GM12878 (cell line): ENCODE measurements at regions not wholly inside any gene's neighbourhood (a gene's known extent, or its start where the extent isn't known, plus 50 kb on each side); places are given as distances from the start of the nearest gene placed in this dataset.
A peak's percentile ranks its signal among the peaks of the same experiment; 100 is the strongest.

Source experiments
- ATAC-seq: fragments of 200-7000 bp; cut with Tn5 transposase; 3 replicates; pipeline ENCODE4 v1.9.1; 2020; ENCODE audit warnings: mild to moderate bottlenecking, moderate library complexity
- BruUV-seq: library from RNA; stranded (reverse); fragments of 400-500 nt; replicated peaks from 2 replicates; lab custom pipeline; 2021; lab: Mats Ljungman, UMichigan
- CTCF ChIA-PET: fragments of 300-600 bp; sonication (Branson Sonifier 250); formaldehyde crosslinking; extraction: SDS; loops from one replicate; lab custom pipeline; 2021; ENCODE audit warnings: inconsistent platforms; lab: Yijun Ruan, JAX
- POLR2A ChIA-PET: fragments of 350-600 bp; formaldehyde crosslinking; extraction: SDS; loops from one replicate; lab custom pipeline; 2021; ENCODE audit warnings: inconsistent platforms; lab: Charles Lee
- RAD21 ChIA-PET: fragments of 300-600 bp; sonication (Branson Sonifier 250); formaldehyde crosslinking; loops from one replicate; lab custom pipeline; 2023; ENCODE audit warnings: antibody characterized with exemption; ENCODE audit not compliant: unreplicated experiment; lab: Charles Lee
- SMC1A ChIA-PET: fragments of 300-600 bp; sonication (Branson Sonifier 250); formaldehyde crosslinking; loops from one replicate; lab custom pipeline; 2023; ENCODE audit not compliant: unreplicated experiment, uncharacterized antibody; lab: Charles Lee
- DNase-seq: peaks from one replicate; pipeline ENCODE4 v3.0.0-alpha.2; 2011; ENCODE audit warnings: low read depth, low spot score
- FAIRE-seq: peaks from 3 replicates; lab custom pipeline; 2011; peaks lifted over from hg19 to GRCh38; lab: Jason Lieb, UNC
- H2AFZ ChIP-seq: 2 replicates; pipeline ENCODE4 v1.6.0; 2011; ENCODE audit warnings: low read depth, low read length, control low read depth; ENCODE audit not compliant: control insufficient read depth
- H3K27ac ChIP-seq: 2 replicates; pipeline ENCODE4 v1.5.1; 2011; ENCODE audit warnings: control low read depth; ENCODE audit not compliant: control insufficient read depth, insufficient read depth
- H3K27me3 ChIP-seq, 2 experiments: replicated peaks in 1 of 2; 2 replicates each; pipeline versions ENCODE4 v1.6.0 to v1.6.1; 2011; ENCODE audit warnings: low read length in 1 of 2; ENCODE audit not compliant: control insufficient read depth in 2 of 2, insufficient read depth in 2 of 2
- H3K36me3 ChIP-seq, 2 experiments: 2 replicates each; pipeline ENCODE4 v1.5.1; 2011; ENCODE audit warnings: low read length in 1 of 2; ENCODE audit not compliant: control insufficient read depth in 2 of 2, insufficient read depth in 2 of 2
- H3K4me1 ChIP-seq: 2 replicates; pipeline ENCODE4 v1.6.1; 2011; ENCODE audit warnings: mild to moderate bottlenecking, low read length, moderate library complexity, mixed read lengths; ENCODE audit not compliant: control insufficient read depth, insufficient read depth
- H3K4me2 ChIP-seq: 2 replicates; pipeline ENCODE4 v1.6.0; 2011; ENCODE audit warnings: control low read depth; ENCODE audit not compliant: control insufficient read depth, insufficient read depth
- H3K4me3 ChIP-seq: fragments of 200-600 bp; sonication (generic); 2 replicates; pipeline ENCODE4 v1.5.1; 2016
- H3K79me2 ChIP-seq: 2 replicates; pipeline ENCODE4 v1.6.0; 2011; ENCODE audit warnings: low read length; ENCODE audit not compliant: control insufficient read depth, insufficient read depth
- H3K9ac ChIP-seq: 2 replicates; pipeline ENCODE4 v1.8.0; 2011; ENCODE audit warnings: low read length, control low read depth, mixed read lengths; ENCODE audit not compliant: control insufficient read depth, insufficient read depth
- H3K9me3 ChIP-seq: replicated peaks from 3 replicates; pipeline ENCODE4 v1.5.1; 2011; ENCODE audit warnings: mild to moderate bottlenecking, low read length; ENCODE audit not compliant: control insufficient read depth, insufficient read depth
- H4K20me1 ChIP-seq: 2 replicates; pipeline ENCODE4 v1.6.0; 2011; ENCODE audit not compliant: control insufficient read depth, insufficient read depth
- EZH2 ChIP-seq: IDR thresholded peaks from 2 replicates; pipeline ENCODE4 v1.6.1; 2012; ENCODE audit warnings: low read depth, mild to moderate bottlenecking, control low read depth, inconsistent platforms, low read length, borderline replicate concordance; ENCODE audit not compliant: control insufficient read depth
- IKZF1 ChIP-seq: fragments of 450-650 bp; conservative IDR thresholded peaks from 2 replicates; pipeline ENCODE4 v1.6.1; 2017; ENCODE audit warnings: antibody characterized with exemption, mild to moderate bottlenecking
- IKZF2 ChIP-seq, 2 experiments: fragments of 450-650 bp; IDR thresholded peaks; 2 replicates each; pipeline ENCODE4 v1.6.1; 2017; ENCODE audit warnings: mild to moderate bottlenecking in 2 of 2, moderate library complexity in 2 of 2
- JUNB ChIP-seq: IDR thresholded peaks from 2 replicates; pipeline ENCODE4 v1.6.1; 2016; ENCODE audit warnings: antibody characterized with exemption, mild to moderate bottlenecking
- MYB ChIP-seq: fragments of 150-350 bp; IDR thresholded peaks from 2 replicates; pipeline ENCODE4 v1.6.1; 2014; ENCODE audit warnings: mild to moderate bottlenecking, low read depth, low read length, borderline replicate concordance
- NFYA ChIP-seq: IDR thresholded peaks from 2 replicates; pipeline ENCODE4 v1.6.1; 2011; ENCODE audit warnings: low read depth, mild to moderate bottlenecking, low read length, improper control_type of control experiment, borderline replicate concordance
- POLR2AphosphoS2 ChIP-seq: IDR thresholded peaks from 2 replicates; pipeline ENCODE4 v1.6.1; 2011; ENCODE audit warnings: low read depth, mild to moderate bottlenecking, low read length, improper control_type of control experiment, moderate library complexity
- POLR2AphosphoS5 ChIP-seq: IDR thresholded peaks from 2 replicates; pipeline ENCODE4 v1.6.1; 2011; ENCODE audit warnings: mild to moderate bottlenecking, low read length, inconsistent platforms
- POU2F2 ChIP-seq: IDR thresholded peaks from 3 replicates; pipeline ENCODE4 v1.6.1; 2011; ENCODE audit warnings: low read depth, mild to moderate bottlenecking, low read length, borderline replicate concordance
- PRDM15 ChIP-seq: fragments of 450-650 bp; formaldehyde crosslinking; IDR thresholded peaks from 2 replicates; pipeline ENCODE4 v1.4.0; 2020; ENCODE audit warnings: mild to moderate bottlenecking, moderate library complexity
- RAD21 ChIP-seq: IDR thresholded peaks from 2 replicates; pipeline ENCODE4 v1.6.1; 2011; ENCODE audit warnings: mild to moderate bottlenecking, low read depth, low read length, moderate library complexity; ENCODE audit not compliant: insufficient read depth
- ZBED1 ChIP-seq: IDR thresholded peaks from 2 replicates; pipeline ENCODE4 v1.6.1; 2016; ENCODE audit warnings: borderline replicate concordance
- ZBTB40 ChIP-seq: fragments of 450-650 bp; IDR thresholded peaks from 2 replicates; pipeline ENCODE4 v1.6.1; 2016; ENCODE audit warnings: mild to moderate bottlenecking, moderate library complexity, borderline replicate concordance
- in situ Hi-C: fragments of 300-500 bp; cut with MboI; formaldehyde crosslinking; loops from 9 replicates; pipeline ENCODE4 v1.14.3; 2018; ENCODE audit warnings: mixed read lengths
- intact Hi-C: fragments of 100-400 bp; cut with micrococcal nuclease; formaldehyde crosslinking; loops from one replicate; pipeline ENCODE4 v1.14.2; 2022; ENCODE audit not compliant: unreplicated experiment

GRCh38 chr7:94247970-94248369 lies 146.7 kb upstream of the COL1A2 start:
- Histone ChIP-seq H3K27ac (no peak overlapping the region), H3K9me3 (no peaks in the 10 kb centered on the region), H3K4me1 (no peaks in the 10 kb centered on the region), H3K79me2 (no peaks in the 10 kb centered on the region), H3K27me3 (no peaks in the 10 kb centered on the region), H2AFZ (no peak overlapping the region), H3K4me3 (no peak overlapping the region), H3K9ac (no peak overlapping the region), H4K20me1 (no peaks in the 10 kb centered on the region), H3K4me2 (no peak overlapping the region), H3K36me3 (no peaks in the 10 kb centered on the region)
- in situ Hi-C loops (no loop called here), intact Hi-C loops (no loop called here)
- ChIA-PET CTCF (no interaction called here), SMC1A (interaction anchor here (1.6 to 2.3 kb wide), 2 partner anchors 8 to 13 kb away, joined by 4 to 6 read pairs; no protein-coding TSS in a partner anchor), RAD21 (no interaction called here), POLR2A (no interaction called here)
- DNase-seq, result no peak
- FAIRE-seq, result no peak
- ATAC-seq, result peak; percentile 60
- TF ChIP-seq IKZF1, result no peak
- no peak for TF ChIP-seq JUNB
- no peak for TF ChIP-seq IKZF2 (IDR thresholded peaks at IDR 0.05)
- TF ChIP-seq POLR2AphosphoS5, result no peak
- no peak for TF ChIP-seq MYB
- TF ChIP-seq EZH2, result no peak
- no peak for TF ChIP-seq ZBTB40
- no peak for TF ChIP-seq RAD21
- TF ChIP-seq ZBED1, result no peak
- no peak for TF ChIP-seq POLR2AphosphoS2
- TF ChIP-seq NFYA, result no peak
- no peak for TF ChIP-seq POU2F2
- TF ChIP-seq PRDM15, result no peak
- TF ChIP-seq, all 136 proteins: peak for 0
- no TSS peak for BruUV-seq
